ENCODE measurements at regions not wholly inside any gene's neighbourhood (a gene's known extent, or its start where the extent isn't known, plus 50 kb on each side); places are given as distances from the start of the nearest gene placed in this dataset.

GRCh38 chr10:107417446-107417845, 252.9 kb upstream of the SORCS1 start:
- TF ChIP-seq POLR2A (IDR thresholded peaks at IDR 0.05; ENCODE audit: low read depth, low read length): no peak
- TF ChIP-seq SPI1 (IDR thresholded peaks at IDR 0.05; ENCODE audit: low read depth, low read length): no peak
- TF ChIP-seq POLR2AphosphoS5 (IDR thresholded peaks at IDR 0.05; ENCODE audit: low read depth, low read length): no peak
- TF ChIP-seq PAX5 (IDR thresholded peaks at IDR 0.05; ENCODE audit: insufficient read depth, low read length, severe bottlenecking): no peak
- TF ChIP-seq POU2F2 (IDR thresholded peaks at IDR 0.05; ENCODE audit: low read depth, low read length): no peak
- TF ChIP-seq TAF1 (IDR thresholded peaks at IDR 0.05; ENCODE audit: low read depth, low read length): no peak
- FAIRE-seq (no peak), DNase-seq (ENCODE audit: insufficient read length, low spot score) (no peak)

- DNase-seq (ENCODE audit: insufficient read length, low spot score) (no peak), FAIRE-seq (no peak)
- no peak for TF ChIP-seq SPI1 (IDR thresholded peaks at IDR 0.05; ENCODE audit: low read depth, low read length)
- no peak for TF ChIP-seq POLR2AphosphoS5 (IDR thresholded peaks at IDR 0.05; ENCODE audit: low read depth, low read length)
- no peak for TF ChIP-seq PAX5 (IDR thresholded peaks at IDR 0.05; ENCODE audit: insufficient read depth, low read length, severe bottlenecking)
- no peak for TF ChIP-seq POLR2A (IDR thresholded peaks at IDR 0.05; ENCODE audit: low read depth, low read length)
- TF ChIP-seq TAF1 (IDR thresholded peaks at IDR 0.05; ENCODE audit: low read depth, low read length): no peak
- no peak for TF ChIP-seq POU2F2 (IDR thresholded peaks at IDR 0.05; ENCODE audit: low read depth, low read length)
Observed at GRCh38 chr10:107415446-107415845, 250.9 kb upstream of the SORCS1 start.

- TF ChIP-seq POLR2A (IDR thresholded peaks at IDR 0.05; ENCODE audit: low read depth, low read length) (no peak), POLR2AphosphoS5 (IDR thresholded peaks at IDR 0.05; ENCODE audit: low read depth, low read length) (no peak), TAF1 (IDR thresholded peaks at IDR 0.05; ENCODE audit: low read depth, low read length) (no peak), PAX5 (IDR thresholded peaks at IDR 0.05; ENCODE audit: insufficient read depth, low read length, severe bottlenecking) (no peak), POU2F2 (IDR thresholded peaks at IDR 0.05; ENCODE audit: low read depth, low read length) (no peak), SPI1 (IDR thresholded peaks at IDR 0.05; ENCODE audit: low read depth, low read length) (no peak)
- DNase-seq (ENCODE audit: insufficient read length, low spot score): no peak
Observed at GRCh38 chr10:107413971-107414370, 249.5 kb upstream of the SORCS1 start.

GRCh38 chr10:107409522-107409921, 245.0 kb upstream of the SORCS1 start:
- FAIRE-seq (no peak), DNase-seq (ENCODE audit: insufficient read length, low spot score) (no peak)
- no peak for TF ChIP-seq TAF1 (IDR thresholded peaks at IDR 0.05; ENCODE audit: low read depth, low read length)

More at GRCh38 chr10:107413971-107414370, 249.5 kb upstream of the SORCS1 start:
- FAIRE-seq: no peak

GRCh38 chr10:107398115-107398514, 233.6 kb upstream of the SORCS1 start:
- FAIRE-seq: no peak

GRCh38 chr10:107391901-107392300, 227.4 kb upstream of the SORCS1 start:
- FAIRE-seq (no peak), DNase-seq (ENCODE audit: insufficient read length, low spot score) (no peak)
- TF ChIP-seq POLR2AphosphoS5 (IDR thresholded peaks at IDR 0.05; ENCODE audit: low read depth, low read length) (no peak), SPI1 (IDR thresholded peaks at IDR 0.05; ENCODE audit: low read depth, low read length) (no peak), TAF1 (IDR thresholded peaks at IDR 0.05; ENCODE audit: low read depth, low read length) (no peak), POLR2A (IDR thresholded peaks at IDR 0.05; ENCODE audit: low read depth, low read length) (no peak)

More at GRCh38 chr10:107398115-107398514, 233.6 kb upstream of the SORCS1 start:
- TF ChIP-seq PAX5 (IDR thresholded peaks at IDR 0.05; ENCODE audit: insufficient read depth, low read length, severe bottlenecking) (no peak), POLR2AphosphoS5 (IDR thresholded peaks at IDR 0.05; ENCODE audit: low read depth, low read length) (no peak)
- DNase-seq (ENCODE audit: insufficient read length, low spot score): no peak

GRCh38 chr10:107390563-107390962, 226.1 kb upstream of the SORCS1 start:
- TF ChIP-seq SPI1 (IDR thresholded peaks at IDR 0.05; ENCODE audit: low read depth, low read length) (no peak), PAX5 (IDR thresholded peaks at IDR 0.05; ENCODE audit: insufficient read depth, low read length, severe bottlenecking) (no peak), POLR2A (IDR thresholded peaks at IDR 0.05; ENCODE audit: low read depth, low read length) (no peak), POU2F2 (IDR thresholded peaks at IDR 0.05; ENCODE audit: low read depth, low read length) (no peak), POLR2AphosphoS5 (IDR thresholded peaks at IDR 0.05; ENCODE audit: low read depth, low read length) (no peak), TAF1 (IDR thresholded peaks at IDR 0.05; ENCODE audit: low read depth, low read length) (no peak)
- DNase-seq (ENCODE audit: insufficient read length, low spot score) (no peak), FAIRE-seq (no peak)

GRCh38 chr10:107383357-107383756, 218.9 kb upstream of the SORCS1 start:
- TF ChIP-seq POU2F2 (IDR thresholded peaks at IDR 0.05; ENCODE audit: low read depth, low read length) (no peak), SPI1 (IDR thresholded peaks at IDR 0.05; ENCODE audit: low read depth, low read length) (no peak)
- FAIRE-seq (no peak), DNase-seq (ENCODE audit: insufficient read length, low spot score) (no peak)

- no peak for FAIRE-seq
- no peak for TF ChIP-seq POLR2AphosphoS5 (IDR thresholded peaks at IDR 0.05; ENCODE audit: low read depth, low read length)
- TF ChIP-seq POLR2A (IDR thresholded peaks at IDR 0.05; ENCODE audit: low read depth, low read length): no peak
- TF ChIP-seq TAF1 (IDR thresholded peaks at IDR 0.05; ENCODE audit: low read depth, low read length): no peak
- TF ChIP-seq PAX5 (IDR thresholded peaks at IDR 0.05; ENCODE audit: insufficient read depth, low read length, severe bottlenecking): no peak
- no peak for TF ChIP-seq POU2F2 (IDR thresholded peaks at IDR 0.05; ENCODE audit: low read depth, low read length)
- TF ChIP-seq SPI1 (IDR thresholded peaks at IDR 0.05; ENCODE audit: low read depth, low read length): no peak
- DNase-seq (ENCODE audit: insufficient read length, low spot score): no peak
Observed at GRCh38 chr10:107379601-107380000, 215.1 kb upstream of the SORCS1 start.

- DNase-seq (ENCODE audit: insufficient read length, low spot score) (no peak), FAIRE-seq (no peak)
- TF ChIP-seq POU2F2 (IDR thresholded peaks at IDR 0.05; ENCODE audit: low read depth, low read length) (no peak), SPI1 (IDR thresholded peaks at IDR 0.05; ENCODE audit: low read depth, low read length) (no peak), POLR2A (IDR thresholded peaks at IDR 0.05; ENCODE audit: low read depth, low read length) (no peak), TAF1 (IDR thresholded peaks at IDR 0.05; ENCODE audit: low read depth, low read length) (no peak), PAX5 (IDR thresholded peaks at IDR 0.05; ENCODE audit: insufficient read depth, low read length, severe bottlenecking) (no peak), POLR2AphosphoS5 (IDR thresholded peaks at IDR 0.05; ENCODE audit: low read depth, low read length) (no peak)
Observed at GRCh38 chr10:107371801-107372200, 207.3 kb upstream of the SORCS1 start.

GRCh38 chr10:107364872-107365271, 200.4 kb upstream of the SORCS1 start:
- FAIRE-seq (no peak), DNase-seq (ENCODE audit: insufficient read length, low spot score) (no peak)
- TF ChIP-seq POLR2A (IDR thresholded peaks at IDR 0.05; ENCODE audit: low read depth, low read length) (no peak), SPI1 (IDR thresholded peaks at IDR 0.05; ENCODE audit: low read depth, low read length) (no peak), POLR2AphosphoS5 (IDR thresholded peaks at IDR 0.05; ENCODE audit: low read depth, low read length) (no peak), PAX5 (IDR thresholded peaks at IDR 0.05; ENCODE audit: insufficient read depth, low read length, severe bottlenecking) (no peak), POU2F2 (IDR thresholded peaks at IDR 0.05; ENCODE audit: low read depth, low read length) (no peak), TAF1 (IDR thresholded peaks at IDR 0.05; ENCODE audit: low read depth, low read length) (no peak)
